Gastroesophageal sphincter (tissue), 3 donors: ENCODE measurements at regions not wholly inside any gene's neighbourhood (a gene's known extent, or its start where the extent isn't known, plus 50 kb on each side); places are given as distances from the start of the nearest gene placed in this dataset.
"Not testable (repeated sequence)": the region's sequence is repeated elsewhere in the genome, so short reads cannot be mapped to it uniquely, and the experiment has no call there.

Source experiments
- CTCF ChIP-seq, 4 experiments: fragments of 200-600 bp in 2 of 4; fragments of 450-650 bp in 2 of 4; sonication (generic) in 1 of 4; IDR thresholded peaks; one replicate each; pipeline ENCODE4 v1.5.1; 2017 to 2019; ENCODE audit warnings: antibody characterized with exemption in 4 of 4, mild to moderate bottlenecking in 2 of 4, moderate library complexity in 2 of 4
- EP300 ChIP-seq: sonication (generic); formaldehyde crosslinking; IDR thresholded peaks from one replicate; pipeline ENCODE4 v1.6.1; 2017; ENCODE audit warnings: antibody characterized with exemption, mild to moderate bottlenecking
- POLR2A ChIP-seq, 2 donors: fragments of 450-650 bp; IDR thresholded peaks; one replicate each; pipeline ENCODE4 v1.6.1; 2017; ENCODE audit warnings: antibody characterized with exemption in 2 of 2, mild to moderate bottlenecking in 2 of 2, moderate library complexity in 1 of 2
- POLR2AphosphoS5 ChIP-seq: sonication (generic); formaldehyde crosslinking; IDR thresholded peaks from one replicate; pipeline ENCODE4 v1.6.1; 2017; ENCODE audit warnings: antibody characterized with exemption

GRCh38 chr5:7299731-7300130 lies 96.2 kb upstream of the ADCY2 start:
- not testable (repeated sequence) for TF ChIP-seq CTCF (IDR thresholded peaks at IDR 0.05); EP300; POLR2A (IDR thresholded peaks at IDR 0.05); POLR2AphosphoS5
